GM12878 (cell line): ENCODE measurements at regions not wholly inside any gene's neighbourhood (a gene's known extent, or its start where the extent isn't known, plus 50 kb on each side); places are given as distances from the start of the nearest gene placed in this dataset.

Experiments used
- ATAC-seq: fragments of 200-7000 bp; cut with Tn5 transposase; 3 replicates; pipeline ENCODE4 v1.9.1; 2020; ENCODE audit warnings: mild to moderate bottlenecking, moderate library complexity
- BruUV-seq: library from RNA; stranded (reverse); fragments of 400-500 nt; replicated peaks from 2 replicates; lab custom pipeline; 2021; lab: Mats Ljungman, UMichigan
- CTCF ChIA-PET: fragments of 300-600 bp; sonication (Branson Sonifier 250); formaldehyde crosslinking; extraction: SDS; loops from one replicate; lab custom pipeline; 2021; ENCODE audit warnings: inconsistent platforms; lab: Yijun Ruan, JAX
- POLR2A ChIA-PET: fragments of 350-600 bp; formaldehyde crosslinking; extraction: SDS; loops from one replicate; lab custom pipeline; 2021; ENCODE audit warnings: inconsistent platforms; lab: Charles Lee
- RAD21 ChIA-PET: fragments of 300-600 bp; sonication (Branson Sonifier 250); formaldehyde crosslinking; loops from one replicate; lab custom pipeline; 2023; ENCODE audit warnings: antibody characterized with exemption; ENCODE audit not compliant: unreplicated experiment; lab: Charles Lee
- SMC1A ChIA-PET: fragments of 300-600 bp; sonication (Branson Sonifier 250); formaldehyde crosslinking; loops from one replicate; lab custom pipeline; 2023; ENCODE audit not compliant: unreplicated experiment, uncharacterized antibody; lab: Charles Lee
- DNase-seq: peaks from one replicate; pipeline ENCODE4 v3.0.0-alpha.2; 2011; ENCODE audit warnings: low read depth, low spot score
- FAIRE-seq: peaks from 3 replicates; lab custom pipeline; 2011; peaks lifted over from hg19 to GRCh38; lab: Jason Lieb, UNC
- H2AFZ ChIP-seq: 2 replicates; pipeline ENCODE4 v1.6.0; 2011; ENCODE audit warnings: low read depth, low read length, control low read depth; ENCODE audit not compliant: control insufficient read depth
- H3K27ac ChIP-seq: 2 replicates; pipeline ENCODE4 v1.5.1; 2011; ENCODE audit warnings: control low read depth; ENCODE audit not compliant: control insufficient read depth, insufficient read depth
- H3K27me3 ChIP-seq, 2 experiments: replicated peaks in 1 of 2; 2 replicates each; pipeline versions ENCODE4 v1.6.0 to v1.6.1; 2011; ENCODE audit warnings: low read length in 1 of 2; ENCODE audit not compliant: control insufficient read depth in 2 of 2, insufficient read depth in 2 of 2
- H3K36me3 ChIP-seq, 2 experiments: 2 replicates each; pipeline ENCODE4 v1.5.1; 2011; ENCODE audit warnings: low read length in 1 of 2; ENCODE audit not compliant: control insufficient read depth in 2 of 2, insufficient read depth in 2 of 2
- H3K4me1 ChIP-seq: 2 replicates; pipeline ENCODE4 v1.6.1; 2011; ENCODE audit warnings: mild to moderate bottlenecking, low read length, moderate library complexity, mixed read lengths; ENCODE audit not compliant: control insufficient read depth, insufficient read depth
- H3K4me2 ChIP-seq: 2 replicates; pipeline ENCODE4 v1.6.0; 2011; ENCODE audit warnings: control low read depth; ENCODE audit not compliant: control insufficient read depth, insufficient read depth
- H3K4me3 ChIP-seq: fragments of 200-600 bp; sonication (generic); 2 replicates; pipeline ENCODE4 v1.5.1; 2016
- H3K79me2 ChIP-seq: 2 replicates; pipeline ENCODE4 v1.6.0; 2011; ENCODE audit warnings: low read length; ENCODE audit not compliant: control insufficient read depth, insufficient read depth
- H3K9ac ChIP-seq: 2 replicates; pipeline ENCODE4 v1.8.0; 2011; ENCODE audit warnings: low read length, control low read depth, mixed read lengths; ENCODE audit not compliant: control insufficient read depth, insufficient read depth
- H3K9me3 ChIP-seq: replicated peaks from 3 replicates; pipeline ENCODE4 v1.5.1; 2011; ENCODE audit warnings: mild to moderate bottlenecking, low read length; ENCODE audit not compliant: control insufficient read depth, insufficient read depth
- H4K20me1 ChIP-seq: 2 replicates; pipeline ENCODE4 v1.6.0; 2011; ENCODE audit not compliant: control insufficient read depth, insufficient read depth
- BACH1 ChIP-seq: fragments of 450-650 bp; IDR thresholded peaks from 2 replicates; pipeline ENCODE4 v1.6.1; 2017; ENCODE audit warnings: mild to moderate bottlenecking, borderline replicate concordance
- HDAC6 ChIP-seq: fragments of 200-600 bp; sonication (generic); IDR thresholded peaks from one replicate; pipeline ENCODE4 v1.8.0; 2017; ENCODE audit warnings: antibody characterized with exemption; ENCODE audit not compliant: unreplicated experiment
- LARP7 ChIP-seq: fragments of 450-650 bp; IDR thresholded peaks from 2 replicates; pipeline ENCODE4 v1.6.1; 2017; ENCODE audit warnings: mild to moderate bottlenecking
- MTA3 ChIP-seq: IDR thresholded peaks from 2 replicates; pipeline ENCODE4 v1.6.1; 2012; ENCODE audit warnings: low read length, inconsistent platforms, borderline replicate concordance
- MYB ChIP-seq: fragments of 150-350 bp; IDR thresholded peaks from 2 replicates; pipeline ENCODE4 v1.6.1; 2014; ENCODE audit warnings: mild to moderate bottlenecking, low read depth, low read length, borderline replicate concordance
- NFYB ChIP-seq: IDR thresholded peaks from 2 replicates; pipeline ENCODE4 v1.6.1; 2011; ENCODE audit warnings: low read depth, mild to moderate bottlenecking, low read length, improper control_type of control experiment, moderate library complexity; ENCODE audit not compliant: insufficient read depth
- RAD21 ChIP-seq: IDR thresholded peaks from 2 replicates; pipeline ENCODE4 v1.6.1; 2011; ENCODE audit warnings: mild to moderate bottlenecking, low read depth, low read length, moderate library complexity; ENCODE audit not compliant: insufficient read depth
- RBBP5 ChIP-seq: fragments of 200-600 bp; sonication (generic); conservative IDR thresholded peaks from 2 replicates; pipeline ENCODE4 v1.6.1; 2016
- SMAD5 ChIP-seq: IDR thresholded peaks from 2 replicates; pipeline ENCODE4 v1.6.1; 2016; ENCODE audit warnings: antibody characterized with exemption, low read depth
- SUZ12 ChIP-seq: fragments of 200-600 bp; sonication (generic); IDR thresholded peaks from one replicate; pipeline ENCODE4 v1.6.1; 2018; ENCODE audit warnings: antibody characterized with exemption, mild to moderate bottlenecking; ENCODE audit not compliant: unreplicated experiment
- ZNF384 ChIP-seq: IDR thresholded peaks from 2 replicates; pipeline ENCODE4 v1.6.1; 2012; ENCODE audit warnings: low read depth, mild to moderate bottlenecking, low read length, improper control_type of control experiment, borderline replicate concordance
- in situ Hi-C: fragments of 300-500 bp; cut with MboI; formaldehyde crosslinking; loops from 9 replicates; pipeline ENCODE4 v1.14.3; 2018; ENCODE audit warnings: mixed read lengths
- intact Hi-C: fragments of 100-400 bp; cut with micrococcal nuclease; formaldehyde crosslinking; loops from one replicate; pipeline ENCODE4 v1.14.2; 2022; ENCODE audit not compliant: unreplicated experiment
- TF ChIP-seq, protein P1 (sequence below): fragments of 450-650 bp; IDR thresholded peaks from 2 replicates; pipeline ENCODE4 v1.6.1; 2018; ENCODE audit warnings: borderline replicate concordance, mild to moderate bottlenecking; ENCODE audit not compliant: partially characterized antibody
- TF ChIP-seq, protein P2 (sequence below): IDR thresholded peaks from 2 replicates; pipeline ENCODE4 v1.6.1; 2012; ENCODE audit warnings: mild to moderate bottlenecking, low read depth, low read length
- TF ChIP-seq, protein P3 (sequence below): fragments of 450-650 bp; IDR thresholded peaks from 2 replicates; pipeline ENCODE4 v1.6.1; 2017; ENCODE audit warnings: mild to moderate bottlenecking, low read depth, inconsistent platforms; ENCODE audit not compliant: poor library complexity, severe bottlenecking
- TF ChIP-seq, protein P4 (sequence below): fragments of 450-650 bp; IDR thresholded peaks from 2 replicates; pipeline ENCODE4 v1.6.1; 2016; ENCODE audit warnings: mild to moderate bottlenecking

DNA sequence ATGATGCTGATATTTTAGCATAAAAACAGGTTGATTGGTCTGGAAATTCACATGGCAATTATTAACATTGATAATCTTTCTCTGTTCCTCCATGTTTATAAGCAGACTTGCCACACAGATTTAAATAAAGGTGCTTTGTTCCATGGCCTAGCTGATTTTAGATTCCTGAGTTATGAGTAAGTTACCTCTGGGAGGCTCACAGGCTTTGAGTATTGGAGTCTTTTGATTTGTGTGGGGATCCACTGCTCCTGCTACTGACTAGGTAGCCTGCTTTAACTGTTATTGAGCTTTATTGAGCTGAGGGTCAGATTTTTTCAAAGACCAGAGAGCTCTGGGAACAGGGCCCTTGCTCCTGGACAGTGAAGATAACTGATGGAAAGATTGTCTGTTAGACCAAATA lies 166.1 kb downstream of the ANKRD30B start:
- Histone ChIP-seq H4K20me1 (no peaks in the 10 kb centered on the region), H3K9ac (no peak overlapping the region), H3K27me3 (no peaks in the 10 kb centered on the region), H3K4me3 (no peak overlapping the region), H2AFZ (no peak overlapping the region), H3K4me1 (no peaks in the 10 kb centered on the region), H3K79me2 (no peaks in the 10 kb centered on the region), H3K27ac (no peak overlapping the region), H3K4me2 (no peak overlapping the region), H3K36me3 (no peaks in the 10 kb centered on the region), H3K9me3 (no peaks in the 10 kb centered on the region; the same call in 2 of the 3 replicates)
- RAD21 ChIA-PET = no interaction called here
- FAIRE-seq (no peak), ATAC-seq (no peak), DNase-seq (no peak)
- POLR2A ChIA-PET = no interaction called here
- CTCF ChIA-PET = no interaction called here
- intact Hi-C loops (no loop called here), in situ Hi-C loops (no loop called here)
- SMC1A ChIA-PET = no interaction called here
- no TSS peak for BruUV-seq
- TF ChIP-seq RAD21 = no peak
- TF ChIP-seq MYB = no peak
- no peak for TF ChIP-seq RBBP5
- TF ChIP-seq MTA3 = no peak
- no peak for TF ChIP-seq ZNF384
- no peak for TF ChIP-seq HDAC6
- no peak for TF ChIP-seq SUZ12
- no peak for TF ChIP-seq LARP7
- TF ChIP-seq, protein P1, sequence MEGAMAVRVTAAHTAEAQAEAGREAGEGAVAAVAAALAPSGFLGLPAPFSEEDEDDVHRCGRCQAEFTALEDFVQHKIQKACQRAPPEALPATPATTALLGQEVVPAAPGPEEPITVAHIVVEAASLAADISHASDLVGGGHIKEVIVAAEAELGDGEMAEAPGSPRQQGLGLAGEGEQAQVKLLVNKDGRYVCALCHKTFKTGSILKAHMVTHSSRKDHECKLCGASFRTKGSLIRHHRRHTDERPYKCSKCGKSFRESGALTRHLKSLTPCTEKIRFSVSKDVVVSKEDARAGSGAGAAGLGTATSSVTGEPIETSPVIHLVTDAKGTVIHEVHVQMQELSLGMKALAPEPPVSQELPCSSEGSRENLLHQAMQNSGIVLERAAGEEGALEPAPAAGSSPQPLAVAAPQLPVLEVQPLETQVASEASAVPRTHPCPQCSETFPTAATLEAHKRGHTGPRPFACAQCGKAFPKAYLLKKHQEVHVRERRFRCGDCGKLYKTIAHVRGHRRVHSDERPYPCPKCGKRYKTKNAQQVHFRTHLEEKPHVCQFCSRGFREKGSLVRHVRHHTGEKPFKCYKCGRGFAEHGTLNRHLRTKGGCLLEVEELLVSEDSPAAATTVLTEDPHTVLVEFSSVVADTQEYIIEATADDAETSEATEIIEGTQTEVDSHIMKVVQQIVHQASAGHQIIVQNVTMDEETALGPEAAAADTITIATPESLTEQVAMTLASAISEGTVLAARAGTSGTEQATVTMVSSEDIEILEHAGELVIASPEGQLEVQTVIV = no peak
- TF ChIP-seq, protein P2, sequence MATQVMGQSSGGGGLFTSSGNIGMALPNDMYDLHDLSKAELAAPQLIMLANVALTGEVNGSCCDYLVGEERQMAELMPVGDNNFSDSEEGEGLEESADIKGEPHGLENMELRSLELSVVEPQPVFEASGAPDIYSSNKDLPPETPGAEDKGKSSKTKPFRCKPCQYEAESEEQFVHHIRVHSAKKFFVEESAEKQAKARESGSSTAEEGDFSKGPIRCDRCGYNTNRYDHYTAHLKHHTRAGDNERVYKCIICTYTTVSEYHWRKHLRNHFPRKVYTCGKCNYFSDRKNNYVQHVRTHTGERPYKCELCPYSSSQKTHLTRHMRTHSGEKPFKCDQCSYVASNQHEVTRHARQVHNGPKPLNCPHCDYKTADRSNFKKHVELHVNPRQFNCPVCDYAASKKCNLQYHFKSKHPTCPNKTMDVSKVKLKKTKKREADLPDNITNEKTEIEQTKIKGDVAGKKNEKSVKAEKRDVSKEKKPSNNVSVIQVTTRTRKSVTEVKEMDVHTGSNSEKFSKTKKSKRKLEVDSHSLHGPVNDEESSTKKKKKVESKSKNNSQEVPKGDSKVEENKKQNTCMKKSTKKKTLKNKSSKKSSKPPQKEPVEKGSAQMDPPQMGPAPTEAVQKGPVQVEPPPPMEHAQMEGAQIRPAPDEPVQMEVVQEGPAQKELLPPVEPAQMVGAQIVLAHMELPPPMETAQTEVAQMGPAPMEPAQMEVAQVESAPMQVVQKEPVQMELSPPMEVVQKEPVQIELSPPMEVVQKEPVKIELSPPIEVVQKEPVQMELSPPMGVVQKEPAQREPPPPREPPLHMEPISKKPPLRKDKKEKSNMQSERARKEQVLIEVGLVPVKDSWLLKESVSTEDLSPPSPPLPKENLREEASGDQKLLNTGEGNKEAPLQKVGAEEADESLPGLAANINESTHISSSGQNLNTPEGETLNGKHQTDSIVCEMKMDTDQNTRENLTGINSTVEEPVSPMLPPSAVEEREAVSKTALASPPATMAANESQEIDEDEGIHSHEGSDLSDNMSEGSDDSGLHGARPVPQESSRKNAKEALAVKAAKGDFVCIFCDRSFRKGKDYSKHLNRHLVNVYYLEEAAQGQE = no peak
- TF ChIP-seq, protein P3, sequence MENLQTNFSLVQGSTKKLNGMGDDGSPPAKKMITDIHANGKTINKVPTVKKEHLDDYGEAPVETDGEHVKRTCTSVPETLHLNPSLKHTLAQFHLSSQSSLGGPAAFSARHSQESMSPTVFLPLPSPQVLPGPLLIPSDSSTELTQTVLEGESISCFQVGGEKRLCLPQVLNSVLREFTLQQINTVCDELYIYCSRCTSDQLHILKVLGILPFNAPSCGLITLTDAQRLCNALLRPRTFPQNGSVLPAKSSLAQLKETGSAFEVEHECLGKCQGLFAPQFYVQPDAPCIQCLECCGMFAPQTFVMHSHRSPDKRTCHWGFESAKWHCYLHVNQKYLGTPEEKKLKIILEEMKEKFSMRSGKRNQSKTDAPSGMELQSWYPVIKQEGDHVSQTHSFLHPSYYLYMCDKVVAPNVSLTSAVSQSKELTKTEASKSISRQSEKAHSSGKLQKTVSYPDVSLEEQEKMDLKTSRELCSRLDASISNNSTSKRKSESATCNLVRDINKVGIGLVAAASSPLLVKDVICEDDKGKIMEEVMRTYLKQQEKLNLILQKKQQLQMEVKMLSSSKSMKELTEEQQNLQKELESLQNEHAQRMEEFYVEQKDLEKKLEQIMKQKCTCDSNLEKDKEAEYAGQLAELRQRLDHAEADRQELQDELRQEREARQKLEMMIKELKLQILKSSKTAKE = no peak
- TF ChIP-seq, protein P4, sequence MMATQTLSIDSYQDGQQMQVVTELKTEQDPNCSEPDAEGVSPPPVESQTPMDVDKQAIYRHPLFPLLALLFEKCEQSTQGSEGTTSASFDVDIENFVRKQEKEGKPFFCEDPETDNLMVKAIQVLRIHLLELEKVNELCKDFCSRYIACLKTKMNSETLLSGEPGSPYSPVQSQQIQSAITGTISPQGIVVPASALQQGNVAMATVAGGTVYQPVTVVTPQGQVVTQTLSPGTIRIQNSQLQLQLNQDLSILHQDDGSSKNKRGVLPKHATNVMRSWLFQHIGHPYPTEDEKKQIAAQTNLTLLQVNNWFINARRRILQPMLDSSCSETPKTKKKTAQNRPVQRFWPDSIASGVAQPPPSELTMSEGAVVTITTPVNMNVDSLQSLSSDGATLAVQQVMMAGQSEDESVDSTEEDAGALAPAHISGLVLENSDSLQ = no peak
- no peak for TF ChIP-seq NFYB
- TF ChIP-seq BACH1 = no peak
- TF ChIP-seq SMAD5 = no peak
